NCI-H187 (cell line): ENCODE measurements at regions not wholly inside any gene's neighbourhood (a gene's known extent, or its start where the extent isn't known, plus 50 kb on each side); places are given as distances from the start of the nearest gene placed in this dataset.

ENCODE experiments used
- DNase-seq, 2 experiments: peaks; one replicate each; lab custom pipeline; 2025; lab: John Stamatoyannopoulos, UW

DNA sequence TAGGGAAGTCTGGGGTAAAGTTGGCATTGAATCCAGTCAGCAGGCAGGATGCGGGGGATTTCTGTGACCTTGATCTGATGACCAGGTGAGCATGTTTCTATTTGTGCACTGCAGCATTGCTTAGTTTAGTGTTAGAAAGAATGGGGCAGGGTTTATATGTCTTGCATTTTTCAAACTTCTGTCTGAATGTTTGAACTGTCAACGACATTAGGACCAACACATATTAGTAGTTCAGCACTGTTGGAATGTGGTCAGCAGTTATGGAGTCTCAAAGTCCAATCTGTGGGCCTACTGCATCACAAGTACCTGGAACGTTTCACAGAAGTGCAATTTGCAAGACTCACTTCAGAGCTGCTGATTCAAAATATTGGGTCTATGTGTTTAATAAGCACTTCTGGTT lies 276.6 kb upstream of the BMP2 start:
- no peak for DNase-seq

DNA sequence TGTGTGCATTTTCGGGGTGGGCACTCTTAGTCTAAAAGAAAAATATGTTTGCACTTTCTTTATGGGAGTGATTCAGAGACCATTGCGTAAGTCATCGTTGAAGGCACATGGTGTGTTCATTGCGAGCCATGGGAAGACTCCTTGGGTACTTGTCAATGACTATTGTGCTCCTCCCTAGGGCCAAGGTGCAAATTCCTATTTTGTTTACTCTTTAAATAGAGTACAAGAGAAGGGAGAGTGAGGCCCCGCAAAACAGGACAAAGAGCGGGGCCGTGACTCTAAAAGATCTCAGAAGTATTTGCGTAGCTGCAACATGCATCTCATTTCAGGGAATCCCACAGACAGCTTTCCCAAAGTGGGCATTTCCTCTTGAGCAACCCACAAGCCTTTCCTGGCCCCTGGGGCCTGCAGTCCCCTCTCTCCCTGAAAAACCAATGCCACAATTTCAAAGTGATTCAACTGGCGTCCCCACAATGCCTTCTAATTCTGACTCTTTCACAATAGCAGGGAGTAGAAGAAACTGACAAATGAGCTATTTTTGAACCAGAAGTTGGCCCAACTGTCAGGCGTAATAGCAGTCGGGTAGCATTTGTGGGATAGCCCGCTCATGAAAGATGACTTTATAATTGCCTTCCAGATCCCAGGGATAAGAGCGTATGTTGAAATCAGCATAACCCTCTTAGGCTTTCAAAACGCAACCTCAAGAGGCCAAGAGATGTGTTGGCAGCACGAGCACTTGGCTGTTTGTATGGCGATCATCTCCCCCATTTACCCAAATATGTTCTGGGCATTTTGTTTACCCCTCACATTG lies 277.9 kb upstream of the BMP2 start:
- no peak for DNase-seq

DNA sequence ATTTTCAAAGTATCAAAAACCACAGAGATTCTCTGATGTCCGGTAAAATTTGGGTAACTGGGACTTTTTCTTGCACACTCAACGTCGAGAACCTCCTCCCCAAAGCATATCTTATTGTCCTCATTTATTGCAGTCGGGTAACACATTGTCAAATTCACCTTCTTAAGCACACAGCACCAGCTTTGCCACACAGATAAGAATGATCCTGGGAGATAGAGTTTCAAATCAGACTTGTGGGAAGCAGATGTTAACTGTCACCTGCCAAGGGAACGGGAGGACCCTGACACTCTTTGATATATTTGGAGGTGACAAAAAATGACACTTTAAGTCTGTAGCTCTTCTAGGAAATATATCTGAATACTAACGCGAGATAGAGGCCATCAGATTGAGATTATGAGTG lies 282.1 kb upstream of the BMP2 start:
- DNase-seq = no peak

DNA sequence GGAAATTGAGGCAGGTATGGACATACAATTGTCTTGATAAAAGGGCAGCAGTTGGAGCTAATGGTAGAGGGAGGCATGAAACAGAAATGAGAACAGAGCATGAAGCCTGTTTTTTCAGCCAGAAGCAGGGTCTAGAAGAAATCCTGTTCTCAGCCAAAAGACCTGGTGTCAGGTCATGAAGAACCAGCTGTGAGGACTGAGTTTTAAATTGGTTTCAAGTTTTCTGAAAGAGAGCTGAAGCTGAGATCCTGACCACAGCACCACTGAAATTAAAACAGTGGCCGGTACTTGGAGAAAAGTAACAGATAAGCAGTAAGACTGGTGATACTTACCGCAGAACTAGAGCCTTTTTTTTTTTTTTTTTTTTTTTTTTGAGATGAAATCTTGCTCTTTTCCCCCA lies 283.8 kb upstream of the BMP2 start:
- no peak for DNase-seq

DNA sequence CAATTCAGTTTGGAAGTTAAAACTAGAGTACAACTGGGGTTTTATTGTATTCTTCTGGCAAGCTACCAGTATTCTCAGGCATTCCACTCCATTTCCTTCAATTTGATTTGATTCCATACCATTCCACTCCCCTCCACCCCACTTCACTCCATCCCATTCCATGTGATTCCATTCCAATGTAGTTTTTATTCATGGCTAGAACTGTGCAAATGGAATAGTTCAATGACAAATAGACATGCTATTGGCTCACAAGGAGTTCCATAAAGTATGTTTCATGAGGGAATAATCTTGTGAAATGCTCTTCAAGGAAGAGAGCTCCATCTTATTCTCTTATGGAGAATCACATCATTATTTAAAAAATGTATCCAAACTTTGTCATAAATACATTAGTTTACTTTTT lies 285.0 kb upstream of the BMP2 start:
- DNase-seq = no peak

DNA sequence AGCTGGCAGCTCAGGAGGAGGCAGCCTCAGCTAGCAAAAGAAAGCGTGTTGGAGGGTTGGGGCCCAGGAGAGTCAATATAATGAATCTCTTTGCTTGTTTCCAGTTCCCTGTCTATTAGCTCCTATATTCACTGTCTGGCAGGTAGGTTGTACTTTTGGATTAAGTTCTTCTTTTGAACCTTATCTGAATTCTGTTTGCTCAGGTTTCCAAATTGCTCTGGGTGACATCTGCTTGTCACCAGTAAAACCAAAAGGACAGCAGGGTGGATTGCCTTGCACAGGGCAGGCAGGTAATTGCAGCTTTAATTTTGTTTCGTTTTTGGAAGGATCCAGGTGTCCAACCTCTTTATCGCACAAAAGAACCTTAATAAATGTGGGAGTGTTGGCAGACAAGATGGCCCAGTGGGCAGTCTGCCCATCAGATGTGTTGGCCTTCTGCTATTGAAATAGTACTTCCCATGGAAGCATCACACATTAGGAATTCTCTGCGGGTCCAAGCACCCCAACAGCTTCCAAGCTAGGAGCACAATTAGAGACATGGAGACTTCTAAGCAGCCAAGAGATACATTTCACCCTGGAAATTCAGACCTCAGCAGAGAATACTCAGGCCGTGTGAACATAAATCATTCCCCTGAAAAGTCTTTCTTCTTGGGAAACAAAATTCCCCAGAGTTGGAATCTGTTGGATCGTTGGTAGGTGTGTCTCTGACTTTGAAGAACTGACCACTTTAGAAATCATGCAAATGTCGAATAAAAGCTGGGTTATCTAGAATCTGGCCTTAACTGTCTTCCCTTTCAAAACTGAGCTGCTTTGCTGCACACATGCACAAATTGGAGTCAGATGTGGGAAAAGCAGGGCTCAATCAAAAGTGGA lies 286.9 kb upstream of the BMP2 start:
- DNase-seq = no peak

DNA sequence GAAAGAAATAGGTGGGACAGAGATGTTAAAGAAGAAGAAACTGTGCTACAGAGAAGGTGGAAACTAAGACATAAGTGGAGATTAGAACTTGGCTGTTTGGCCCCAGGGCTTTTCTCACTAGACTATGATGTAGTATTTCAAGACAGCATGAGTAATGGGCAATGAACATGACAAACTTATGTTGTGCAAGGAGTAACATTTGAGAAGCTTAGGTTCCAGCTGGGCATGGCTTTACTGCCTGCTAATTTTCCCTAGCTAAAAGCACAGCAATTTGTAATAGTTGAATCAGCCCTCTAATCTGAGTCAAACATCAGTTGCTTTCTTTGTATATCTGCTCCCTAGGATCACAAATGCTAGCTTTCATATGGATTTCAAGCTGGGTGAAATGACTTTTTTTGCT lies 294.3 kb upstream of the BMP2 start:
- DNase-seq = no peak

DNA sequence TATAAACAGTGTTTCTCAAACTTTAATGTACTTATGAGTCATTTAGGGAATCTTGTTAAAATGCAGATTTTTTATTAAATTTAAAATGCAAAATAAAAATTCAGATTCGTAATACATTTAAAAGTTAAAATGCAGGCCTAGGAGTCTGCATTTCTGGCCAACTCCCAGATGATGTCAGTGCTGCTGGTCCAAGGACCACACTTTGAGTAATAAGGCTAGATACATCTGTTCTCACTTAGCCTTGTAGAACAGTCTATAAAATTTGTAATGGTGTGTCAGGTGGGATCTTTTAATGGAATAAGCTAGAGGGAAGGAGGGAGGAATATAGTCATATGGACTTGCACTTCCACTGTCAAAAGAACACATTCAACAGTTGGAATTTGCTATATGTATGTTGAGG lies 295.6 kb upstream of the BMP2 start:
- DNase-seq = no peak

DNA sequence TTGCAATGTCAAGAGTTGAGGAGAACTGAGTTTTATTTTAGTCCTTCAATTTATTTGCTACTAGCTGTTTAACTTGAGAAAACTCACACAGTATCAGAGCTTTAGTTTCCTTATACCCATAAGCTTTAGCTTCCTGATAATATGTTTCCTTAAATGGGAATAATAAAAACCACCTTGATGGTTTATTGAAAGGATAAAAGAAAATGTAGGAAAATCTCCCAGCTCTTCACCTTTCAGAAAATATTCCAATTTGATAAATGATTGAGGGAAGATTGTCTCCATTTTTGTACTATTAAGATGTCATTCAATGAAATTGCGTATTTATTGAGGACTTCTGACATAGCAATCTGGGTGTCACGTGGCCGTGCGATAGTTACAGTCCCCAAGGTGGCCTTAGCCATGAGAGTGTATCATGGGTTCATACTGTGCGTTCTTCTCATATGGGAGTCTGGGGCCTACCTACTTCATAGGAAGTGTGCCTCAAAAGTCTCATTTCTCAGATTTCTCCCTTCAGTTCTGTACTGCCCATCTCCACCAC lies 296.3 kb upstream of the BMP2 start:
- no peak for DNase-seq

DNA sequence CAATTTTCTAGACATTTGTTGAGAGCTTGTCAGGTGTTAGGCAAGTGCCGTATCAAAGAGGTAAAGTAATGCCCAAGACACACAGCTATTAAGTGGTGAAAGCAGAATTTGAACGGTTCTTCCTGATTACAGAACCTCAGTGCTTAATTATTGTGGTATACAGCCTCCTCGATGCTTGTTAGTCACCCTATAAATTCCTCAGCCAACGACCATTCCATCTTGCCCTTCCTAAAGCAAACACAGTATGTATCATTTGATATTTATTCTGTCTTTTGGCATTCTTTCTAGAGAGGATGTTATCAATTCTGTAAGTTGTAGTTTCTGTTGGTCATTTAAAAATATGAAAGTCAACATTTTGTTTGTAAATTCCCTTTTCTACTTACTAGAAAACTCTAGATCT lies 297.8 kb upstream of the BMP2 start:
- DNase-seq = no peak

DNA sequence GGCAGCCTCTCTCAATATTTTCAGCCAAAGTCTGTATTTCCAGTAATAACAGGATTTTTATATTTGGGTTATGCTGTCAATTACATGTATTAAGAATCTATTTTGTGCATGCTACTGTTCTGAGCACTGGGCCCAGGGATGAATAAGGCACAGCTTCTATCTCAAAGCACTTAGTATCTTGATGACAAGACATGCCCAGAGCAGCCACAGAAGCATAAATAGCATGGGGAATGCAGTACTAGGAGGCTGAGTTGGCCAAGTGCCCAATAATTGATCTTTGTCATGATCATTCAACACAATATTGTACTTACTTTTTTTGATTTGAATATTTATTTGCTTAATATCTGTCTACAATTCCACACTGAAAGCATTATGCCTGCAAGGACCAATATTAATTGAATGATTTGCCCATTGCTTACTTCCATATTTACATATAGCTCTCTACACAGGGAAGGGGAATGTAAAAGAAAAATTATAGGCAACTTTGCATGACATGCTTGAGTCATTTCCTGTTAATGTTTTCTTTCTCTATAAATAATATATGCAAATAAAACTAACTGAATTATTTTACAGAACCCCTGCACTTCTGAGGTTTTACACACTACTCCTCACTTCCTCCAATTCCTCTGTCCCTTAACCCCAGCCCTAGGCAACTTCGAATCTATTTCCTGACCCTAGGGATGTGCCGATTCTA lies 298.9 kb upstream of the BMP2 start:
- no peak for DNase-seq

DNA sequence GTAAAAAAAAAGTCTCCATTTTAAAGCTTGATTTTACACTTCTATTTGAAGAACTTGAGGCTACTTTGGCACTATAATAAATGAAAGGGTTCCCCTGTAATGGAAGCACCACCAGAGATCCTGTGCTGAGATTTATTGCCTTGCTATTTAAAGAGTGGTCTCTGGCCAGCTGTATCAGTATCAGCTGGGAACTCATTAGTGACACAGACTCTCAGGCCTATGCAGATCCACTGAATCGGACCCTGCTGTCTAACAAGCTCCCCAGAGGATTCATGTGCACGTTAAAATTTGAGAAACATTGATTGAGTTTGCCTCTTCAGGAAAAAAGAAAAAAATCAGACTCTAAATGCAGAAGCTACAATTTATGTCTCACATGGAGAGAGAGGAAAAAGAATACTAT lies 299.9 kb upstream of the BMP2 start:
- no peak for DNase-seq

DNA sequence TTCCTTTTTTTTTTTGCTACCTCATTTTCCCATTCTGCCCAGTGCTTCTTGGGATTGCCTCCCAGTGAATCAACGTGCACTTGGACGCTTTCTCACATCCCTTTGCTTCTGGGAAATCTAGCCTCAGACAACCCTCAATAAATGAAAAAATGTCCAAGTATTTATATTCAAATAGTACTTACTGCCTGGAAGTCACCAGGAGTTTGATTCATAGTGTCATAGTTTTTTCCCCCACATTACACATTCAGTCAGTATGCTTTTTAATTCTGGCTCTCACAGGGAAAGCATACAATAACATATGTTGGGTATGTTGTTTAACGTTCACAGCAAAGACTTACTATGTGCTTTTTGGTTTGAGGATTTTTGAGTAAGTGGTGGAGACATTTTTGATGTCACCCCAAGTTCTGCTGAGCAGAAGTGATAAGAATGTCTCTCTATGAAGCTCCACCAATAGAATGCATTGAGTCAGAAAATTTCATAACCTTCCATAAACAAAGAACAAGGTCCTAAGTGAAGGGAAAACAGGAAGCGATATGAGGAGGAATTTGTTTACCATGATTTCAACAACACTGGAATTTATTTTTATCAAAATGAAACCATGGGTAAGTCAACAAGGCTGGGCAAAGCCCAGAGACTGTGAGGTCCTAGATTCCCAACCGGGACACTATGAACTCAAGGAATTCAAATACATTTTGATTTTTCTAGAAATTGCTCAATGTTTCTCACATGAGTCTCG lies 301.2 kb upstream of the BMP2 start:
- DNase-seq = no peak

DNA sequence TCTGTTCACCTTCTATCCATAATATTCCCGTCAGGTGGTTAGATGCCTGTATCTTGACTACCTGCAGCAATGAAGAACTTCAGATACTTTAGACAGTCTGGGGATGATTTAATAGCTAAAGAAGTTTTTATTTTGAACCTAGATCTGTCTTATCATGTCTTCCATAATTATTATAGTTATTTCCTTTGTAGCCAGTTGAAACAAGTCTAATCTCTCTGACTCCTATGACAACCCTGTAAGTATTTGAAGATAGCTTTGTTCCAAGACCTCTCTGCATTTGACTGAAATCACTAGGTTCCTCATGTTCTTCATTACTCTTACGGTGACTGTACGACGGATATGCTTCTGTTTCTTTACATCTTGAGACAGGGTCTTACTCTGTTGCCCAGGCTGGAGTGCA lies 316.6 kb upstream of the BMP2 start:
- no peak for DNase-seq

DNA sequence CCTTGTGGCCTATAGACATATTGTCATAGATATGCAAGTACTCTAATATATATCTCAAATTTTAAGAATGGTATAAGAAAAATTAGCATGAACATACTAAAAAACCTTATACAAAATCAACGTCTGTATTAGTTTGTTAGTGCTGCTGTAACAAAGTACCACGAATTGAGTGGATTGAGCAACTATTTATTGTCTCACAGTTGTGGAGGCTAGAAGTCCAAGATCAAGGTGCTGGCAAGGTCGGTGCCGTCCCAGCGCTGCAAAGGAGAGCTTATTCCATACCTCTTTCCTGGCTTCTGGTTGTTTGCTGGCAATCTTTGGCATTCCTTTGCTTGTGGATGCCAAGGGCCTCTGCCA lies 317.6 kb upstream of the FERMT1 start:
- no peak for DNase-seq

DNA sequence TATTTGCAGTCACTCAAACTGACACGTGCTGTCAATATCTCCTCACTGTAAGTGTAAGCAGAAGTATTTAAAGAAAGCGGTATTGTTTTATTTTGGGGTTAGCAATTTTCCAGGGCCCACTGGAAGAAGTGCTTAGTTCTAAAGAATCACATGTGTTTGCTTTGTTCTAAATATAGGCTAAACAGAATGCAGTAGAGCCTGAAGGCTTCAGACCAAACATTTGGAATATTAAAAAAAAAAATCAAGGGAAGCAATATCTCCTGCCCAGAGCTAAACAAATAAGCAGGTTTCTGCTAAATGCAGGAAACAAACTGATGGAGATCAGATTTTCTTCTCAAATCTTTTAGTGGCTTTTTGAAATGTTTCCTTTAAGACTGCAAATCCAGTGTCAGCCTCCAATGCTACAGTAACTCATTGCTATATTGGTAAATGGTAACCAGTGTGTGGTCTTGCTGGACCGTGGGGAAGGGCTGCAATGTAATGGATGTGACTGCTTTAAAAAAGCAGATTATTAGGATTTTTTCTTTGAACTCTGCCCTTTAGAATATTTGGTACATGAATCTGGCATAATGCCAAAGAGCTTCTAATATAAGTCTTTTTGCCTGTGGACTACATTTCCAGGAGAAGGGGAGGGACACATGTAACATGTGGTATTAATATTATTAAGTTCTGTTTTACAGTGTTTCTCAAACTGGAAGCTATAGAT lies 317.1 kb upstream of the FERMT1 start:
- DNase-seq = no peak

DNA sequence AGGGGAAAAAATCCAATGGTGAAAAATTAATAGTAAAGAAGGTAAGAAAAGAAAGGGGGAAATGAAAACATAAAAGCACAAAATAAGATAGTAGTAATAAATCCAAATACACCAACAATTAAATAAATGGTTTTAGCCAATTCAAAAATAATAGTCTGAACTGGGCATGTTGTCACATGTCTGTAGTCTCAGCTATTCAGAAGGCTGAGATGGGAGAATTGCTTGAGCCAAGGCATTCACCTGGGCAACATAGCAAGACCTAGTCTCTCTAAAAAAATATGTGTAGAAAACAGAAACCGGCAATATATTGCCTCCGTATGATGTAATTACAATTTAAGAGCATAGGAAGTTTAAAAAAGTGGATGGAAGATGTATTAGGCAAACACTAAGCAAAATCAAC lies 311.3 kb upstream of the FERMT1 start:
- DNase-seq = no peak

DNA sequence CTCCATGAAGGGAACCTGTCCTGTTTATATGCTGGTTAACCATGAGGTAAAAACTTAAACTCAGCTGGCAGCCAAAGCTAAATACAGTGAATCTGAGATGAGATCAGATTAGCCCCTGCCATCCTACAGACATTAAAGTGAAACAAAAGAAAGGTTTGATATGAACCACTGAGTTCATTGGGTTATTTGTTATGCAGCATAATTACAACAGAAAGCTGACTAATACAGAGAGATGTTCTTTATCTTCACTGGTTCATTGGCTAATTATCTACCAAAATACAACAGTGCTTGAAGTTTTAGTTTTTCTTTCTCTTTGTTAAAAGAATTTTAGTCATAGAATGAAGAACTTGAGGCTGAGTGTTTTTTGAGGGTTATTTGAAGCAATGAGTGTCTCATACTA lies 307.6 kb upstream of the FERMT1 start:
- DNase-seq = no peak

DNA sequence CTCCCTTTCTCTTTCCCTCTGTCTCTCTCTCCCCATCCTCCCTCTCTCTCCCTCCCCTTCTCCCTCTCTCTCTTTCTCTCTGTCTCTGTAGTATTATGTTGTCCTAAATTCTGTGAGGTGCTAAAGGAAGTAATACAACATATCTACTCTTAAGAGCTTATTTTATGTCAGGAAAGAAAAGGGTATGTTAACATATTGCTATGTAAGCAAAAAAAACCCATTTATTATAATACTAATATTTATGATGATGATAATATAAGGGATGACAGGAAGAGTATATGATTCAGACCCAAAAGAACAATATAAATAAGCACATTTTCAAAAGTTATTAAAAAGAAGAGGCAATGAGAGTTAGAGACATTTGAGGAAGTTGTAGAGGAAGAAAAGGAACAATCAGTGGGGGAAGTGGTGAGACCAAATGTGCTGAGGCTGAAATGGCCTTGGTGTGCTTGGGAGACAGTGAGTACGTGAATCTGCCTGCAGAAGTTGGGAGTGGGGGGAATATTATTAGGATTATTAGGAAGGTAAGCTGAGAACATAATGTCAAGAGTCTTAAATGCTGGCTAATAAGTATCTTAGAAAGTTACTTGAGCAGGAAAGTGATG lies 303.6 kb upstream of the FERMT1 start:
- no peak for DNase-seq

DNA sequence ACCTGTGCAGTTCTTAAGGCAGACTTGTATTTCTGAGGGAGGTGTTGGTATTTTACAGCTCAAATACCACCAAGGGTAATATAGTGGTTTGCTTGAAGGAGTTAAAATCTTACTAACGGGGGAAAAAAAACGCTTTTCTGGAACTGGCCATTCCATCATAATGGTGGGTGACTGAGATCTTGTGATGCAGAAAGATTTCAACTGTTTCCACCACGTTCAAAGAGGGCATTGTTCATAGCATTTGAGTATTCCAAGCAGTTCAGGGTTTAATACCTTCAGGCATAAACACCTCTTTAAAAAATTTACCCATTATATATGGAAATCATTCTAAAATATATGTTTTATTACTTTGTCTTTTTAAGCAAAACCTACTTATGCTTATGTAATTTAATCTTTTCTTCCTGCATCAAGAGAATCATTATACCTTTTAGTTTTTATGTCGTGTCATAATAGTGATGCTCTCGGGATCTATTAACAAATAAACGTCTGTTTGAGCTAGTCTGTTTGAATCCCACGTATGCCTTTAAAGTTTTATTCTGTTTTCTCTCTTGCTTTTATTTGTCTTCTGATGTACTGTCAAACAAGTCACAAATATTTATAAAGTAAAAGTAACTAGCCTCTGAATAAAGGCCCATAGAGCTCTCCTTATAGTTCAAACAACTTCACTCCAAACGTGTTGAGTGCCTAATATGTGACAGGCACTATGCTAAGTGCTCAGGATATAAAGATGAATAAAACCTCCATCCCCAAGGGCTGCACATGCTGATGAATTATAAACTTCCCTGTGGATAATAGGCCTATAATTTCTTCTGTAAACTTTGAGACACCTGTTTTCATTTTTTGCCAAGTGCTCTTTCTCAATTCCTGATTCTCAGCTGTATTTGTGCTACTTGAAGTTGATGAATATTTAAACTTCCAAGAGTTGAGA lies 298.8 kb upstream of the FERMT1 start:
- no peak for DNase-seq
